Spleen (tissue), 7 donors: ENCODE measurements at regions not wholly inside any gene's neighbourhood (a gene's known extent, or its start where the extent isn't known, plus 50 kb on each side); places are given as distances from the start of the nearest gene placed in this dataset.

Source experiments
- POLR2A ChIP-seq, 3 donors: fragments of 450-650 bp; IDR thresholded peaks; one replicate each; pipeline ENCODE4 v1.5.1; 2017; ENCODE audit warnings: antibody characterized with exemption in 3 of 3, mild to moderate bottlenecking in 1 of 3
- TF ChIP-seq, protein P1 (sequence below), 11 experiments: fragments of 200-600 bp in 7 of 11; fragments of 450-650 bp in 4 of 11; sonication (generic) in 4 of 11; IDR thresholded peaks in 8 of 11; conservative IDR thresholded peaks in 3 of 11; 1 replicate in 7 of 11; 2 replicates in 4 of 11; pipeline versions ENCODE4 v1.4.0 to v1.8.0; 2016 to 2021; ENCODE audit warnings: antibody characterized with exemption in 11 of 11, inconsistent platforms in 4 of 11, mild to moderate bottlenecking in 1 of 11
- donor health status: DM: no; HTN: no; CAD: no; lungs with moderate emphysema.
- donor health status: DM: no; HTN: no; CAD: no.
- donor health status: DM: no; HTN: no; CAD: no.

DNA sequence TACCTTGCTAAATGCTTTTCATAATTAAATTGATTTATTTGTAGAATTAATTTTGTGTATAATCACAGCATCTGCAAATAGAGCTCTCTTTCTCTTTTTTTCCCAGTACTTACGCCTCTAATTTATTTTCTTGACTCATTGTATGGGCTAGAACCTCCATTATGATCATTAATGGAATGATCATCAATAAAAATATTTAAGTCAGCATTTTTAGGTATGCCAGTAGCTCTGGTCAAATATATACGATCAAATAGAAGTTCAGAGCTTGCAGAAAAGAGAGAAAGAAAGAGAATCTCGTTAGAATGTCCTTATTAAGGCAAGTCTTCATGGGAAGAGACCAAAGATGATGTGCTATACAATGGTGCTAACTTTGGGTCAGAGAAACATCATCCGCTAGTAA is 202.6 kb downstream of the TLR4 start:
- TF ChIP-seq, protein P1, sequence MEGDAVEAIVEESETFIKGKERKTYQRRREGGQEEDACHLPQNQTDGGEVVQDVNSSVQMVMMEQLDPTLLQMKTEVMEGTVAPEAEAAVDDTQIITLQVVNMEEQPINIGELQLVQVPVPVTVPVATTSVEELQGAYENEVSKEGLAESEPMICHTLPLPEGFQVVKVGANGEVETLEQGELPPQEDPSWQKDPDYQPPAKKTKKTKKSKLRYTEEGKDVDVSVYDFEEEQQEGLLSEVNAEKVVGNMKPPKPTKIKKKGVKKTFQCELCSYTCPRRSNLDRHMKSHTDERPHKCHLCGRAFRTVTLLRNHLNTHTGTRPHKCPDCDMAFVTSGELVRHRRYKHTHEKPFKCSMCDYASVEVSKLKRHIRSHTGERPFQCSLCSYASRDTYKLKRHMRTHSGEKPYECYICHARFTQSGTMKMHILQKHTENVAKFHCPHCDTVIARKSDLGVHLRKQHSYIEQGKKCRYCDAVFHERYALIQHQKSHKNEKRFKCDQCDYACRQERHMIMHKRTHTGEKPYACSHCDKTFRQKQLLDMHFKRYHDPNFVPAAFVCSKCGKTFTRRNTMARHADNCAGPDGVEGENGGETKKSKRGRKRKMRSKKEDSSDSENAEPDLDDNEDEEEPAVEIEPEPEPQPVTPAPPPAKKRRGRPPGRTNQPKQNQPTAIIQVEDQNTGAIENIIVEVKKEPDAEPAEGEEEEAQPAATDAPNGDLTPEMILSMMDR (IDR thresholded peaks at IDR 0.05 in 8 of 11, conservative IDR thresholded peaks at IDR 0.05 in 3 of 11), result no peak
- TF ChIP-seq POLR2A (IDR thresholded peaks at IDR 0.05), result no peak
